ENCODE measurements at regions not wholly inside any gene's neighbourhood (a gene's known extent, or its start where the extent isn't known, plus 50 kb on each side); places are given as distances from the start of the nearest gene placed in this dataset.
"Not testable (repeated sequence)": the region's sequence is repeated elsewhere in the genome, so short reads cannot be mapped to it uniquely, and the experiment has no call there.

GRCh38 chr11:25615841-25616240 lies 716.1 kb upstream of the ANO3 start:
- no peak for DNase-seq (ENCODE audit: low read depth)

GRCh38 chr11:25625094-25625493 lies 706.8 kb upstream of the ANO3 start:
- DNase-seq (ENCODE audit: low read depth): no peak

DNA sequence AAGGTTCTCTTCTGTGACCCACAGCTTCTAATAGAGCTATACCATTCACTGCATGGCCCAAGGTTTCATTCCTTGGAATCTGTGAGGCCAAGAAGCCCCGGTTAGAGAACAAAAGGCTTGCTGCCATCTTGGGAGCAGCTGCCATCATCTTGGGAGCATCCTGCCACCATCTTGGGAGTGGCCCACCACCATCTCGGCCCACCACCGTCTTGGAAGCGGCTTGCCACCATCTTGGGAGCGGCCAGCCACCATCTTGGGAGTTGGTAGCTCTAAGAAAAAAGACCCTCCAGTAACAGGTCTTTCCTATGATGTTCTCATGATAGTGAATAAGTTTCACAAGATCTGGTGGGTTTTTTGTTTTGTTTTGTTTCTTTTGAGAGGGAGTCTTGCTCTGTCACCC lies 703.9 kb upstream of the ANO3 start:
- DNase-seq (ENCODE audit: low read depth): no peak

GRCh38 chr11:25633230-25633629 lies 698.7 kb upstream of the ANO3 start:
- no peak for DNase-seq (ENCODE audit: low read depth)

DNA sequence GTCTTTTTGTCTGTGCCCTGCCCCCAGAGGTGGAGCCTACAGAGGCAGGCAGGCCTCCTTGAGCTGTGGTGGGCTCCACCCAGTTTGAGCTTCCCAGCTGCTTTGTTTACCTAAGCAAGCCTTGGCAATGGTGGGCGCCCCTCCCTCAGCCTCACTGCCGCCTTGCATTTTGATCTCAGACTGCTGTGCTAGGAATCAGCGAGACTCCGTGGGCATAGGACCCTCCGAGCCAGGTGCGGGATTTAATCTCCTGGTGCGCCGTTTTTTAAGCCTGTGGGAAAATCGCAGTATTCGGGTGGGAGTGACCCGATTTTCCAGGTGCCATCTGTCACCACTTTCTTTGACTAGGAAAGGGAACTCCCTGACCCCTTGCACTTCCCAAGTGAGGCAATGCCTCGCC lies 682.7 kb upstream of the ANO3 start:
- not testable (repeated sequence) for DNase-seq (ENCODE audit: low read depth)

GRCh38 chr11:25650319-25650718 lies 681.6 kb upstream of the ANO3 start:
- DNase-seq (ENCODE audit: low read depth): no peak

- DNase-seq (ENCODE audit: low read depth): no peak
Observed at GRCh38 chr11:25655636-25656035, 676.3 kb upstream of the ANO3 start.

- no peak for DNase-seq (ENCODE audit: low read depth)
Observed at GRCh38 chr11:25658916-25659315, 673.0 kb upstream of the ANO3 start.

DNA sequence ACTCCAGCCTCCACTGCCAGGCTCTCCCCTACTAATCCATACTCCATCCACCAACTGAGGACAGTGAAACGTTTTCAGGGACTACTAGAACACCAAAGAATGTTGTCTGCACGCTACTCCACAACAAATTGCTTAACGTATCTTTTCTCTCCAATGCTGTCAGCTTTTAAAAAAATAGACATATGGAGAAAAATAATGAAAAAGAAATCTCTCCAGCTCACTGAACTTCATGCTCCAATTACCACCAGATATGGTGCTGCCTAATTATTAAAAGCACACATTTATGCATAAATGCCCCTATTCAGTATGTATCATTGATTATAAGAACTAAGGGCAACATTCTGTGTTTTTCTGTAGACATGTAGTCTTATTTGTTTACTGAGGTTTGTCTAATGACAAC lies 672.2 kb upstream of the ANO3 start:
- DNase-seq (ENCODE audit: low read depth): no peak

GRCh38 chr11:25667871-25668270 lies 664.1 kb upstream of the ANO3 start:
- DNase-seq (ENCODE audit: low read depth): no peak

- no peak for DNase-seq (ENCODE audit: low read depth)
Observed at GRCh38 chr11:25691959-25692358, 640.0 kb upstream of the ANO3 start.

DNA sequence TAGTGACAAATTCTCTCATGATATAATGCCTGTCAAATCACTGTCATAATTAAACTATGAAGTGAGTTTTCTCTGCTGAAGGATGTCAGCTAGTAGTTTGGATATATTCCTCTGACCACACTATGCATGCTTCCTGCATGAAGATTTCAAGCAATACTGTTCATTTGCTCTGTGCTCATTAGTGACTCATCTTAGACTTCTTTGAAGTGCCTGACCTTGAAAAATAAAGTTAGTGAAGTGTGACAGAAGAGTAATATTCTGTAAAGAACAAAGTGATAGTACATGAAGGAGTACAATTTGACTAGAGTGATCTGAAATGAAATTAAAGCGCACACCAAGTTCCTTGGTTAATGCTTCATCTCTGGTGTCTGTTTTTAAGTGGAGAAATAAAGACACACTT lies 629.5 kb upstream of the ANO3 start:
- no peak for DNase-seq (ENCODE audit: low read depth)

DNA sequence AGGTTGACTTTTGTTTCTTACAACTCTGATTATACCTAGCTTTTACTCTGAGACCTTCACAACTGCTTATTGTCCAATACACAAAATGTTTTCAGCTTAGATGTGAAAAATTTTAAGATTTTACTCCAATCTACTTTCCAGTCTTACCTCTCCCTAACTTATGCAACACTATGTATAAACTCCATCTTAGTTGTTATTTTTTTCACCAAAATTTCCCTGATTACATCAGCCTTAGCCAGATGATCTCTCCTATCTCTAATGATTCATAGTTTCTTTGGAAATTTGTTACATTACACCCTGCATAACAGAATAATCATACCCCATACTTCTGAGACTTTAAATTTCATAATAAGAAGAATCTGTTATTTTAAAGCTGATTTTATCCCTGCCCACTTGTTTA lies 621.0 kb upstream of the ANO3 start:
- no peak for DNase-seq (ENCODE audit: low read depth)

DNA sequence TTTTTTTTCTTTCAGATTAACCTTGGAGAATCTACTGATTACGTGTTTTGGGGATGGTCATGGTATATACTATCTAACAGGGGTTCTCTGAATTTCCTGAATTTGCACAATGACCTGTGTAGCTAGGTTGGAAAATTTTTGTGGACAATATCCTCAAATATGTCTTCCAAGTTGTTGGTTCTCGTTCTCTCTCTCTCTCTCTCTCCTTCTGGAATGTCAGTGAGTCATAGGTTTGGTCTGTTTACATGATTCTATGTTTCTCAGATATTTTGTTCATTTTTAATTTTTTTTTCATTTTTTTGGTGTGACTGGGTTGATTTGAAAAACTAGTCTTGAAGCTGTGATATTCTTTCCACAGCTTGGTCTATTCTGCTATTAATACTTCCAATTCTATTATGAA lies 604.0 kb upstream of the ANO3 start:
- DNase-seq (ENCODE audit: low read depth): no peak

GRCh38 chr11:25730230-25730629 lies 601.7 kb upstream of the ANO3 start:
- DNase-seq (ENCODE audit: low read depth): no peak

DNA sequence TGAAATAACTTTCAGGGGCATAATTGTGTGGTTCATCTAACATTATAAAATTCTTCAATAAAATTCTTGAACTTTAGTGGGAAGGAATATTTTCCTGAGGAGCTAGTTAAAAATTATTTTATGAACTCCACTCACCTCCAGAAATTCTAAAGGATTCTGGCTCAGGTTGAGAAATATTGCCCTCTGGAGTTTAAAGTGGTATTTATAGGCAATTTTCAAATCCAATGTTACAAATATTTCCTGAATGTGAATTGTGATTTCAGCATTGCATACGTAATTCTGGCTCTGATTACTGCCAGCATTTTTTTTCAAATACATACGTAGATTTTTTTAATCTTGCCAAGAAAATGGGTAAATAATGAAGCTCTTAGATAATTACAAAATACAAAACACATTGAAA lies 598.2 kb upstream of the ANO3 start:
- DNase-seq (ENCODE audit: low read depth): no peak

DNA sequence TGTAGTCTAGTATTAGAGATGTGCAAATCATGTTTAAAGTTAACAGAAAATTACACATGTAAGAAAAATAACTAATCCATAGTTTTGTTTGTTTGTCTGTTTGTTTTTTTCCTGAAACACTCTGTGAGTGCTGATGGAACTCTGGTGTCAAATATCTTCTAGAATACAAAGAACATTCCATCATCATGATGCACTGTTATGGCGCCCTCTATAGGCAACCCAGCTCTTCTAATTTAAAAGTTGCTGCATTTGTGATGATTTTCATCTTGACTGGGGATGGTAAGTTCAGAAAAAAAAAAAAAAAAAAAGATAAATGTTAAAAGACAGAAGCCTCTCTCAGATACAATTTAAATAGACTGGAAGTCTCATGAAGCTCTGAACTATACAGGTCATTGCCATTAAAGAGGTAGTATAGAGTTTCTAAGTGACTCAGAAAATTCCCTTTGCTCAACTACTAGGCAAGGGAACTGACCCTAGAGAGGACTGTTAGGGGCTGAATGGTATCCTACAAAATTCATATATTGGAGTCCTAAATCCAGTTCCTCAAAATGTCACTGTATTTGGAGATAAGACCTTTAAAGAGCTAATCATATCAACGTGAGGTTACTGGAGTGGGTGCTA lies 597.2 kb upstream of the ANO3 start:
- DNase-seq (ENCODE audit: low read depth): no peak

DNA sequence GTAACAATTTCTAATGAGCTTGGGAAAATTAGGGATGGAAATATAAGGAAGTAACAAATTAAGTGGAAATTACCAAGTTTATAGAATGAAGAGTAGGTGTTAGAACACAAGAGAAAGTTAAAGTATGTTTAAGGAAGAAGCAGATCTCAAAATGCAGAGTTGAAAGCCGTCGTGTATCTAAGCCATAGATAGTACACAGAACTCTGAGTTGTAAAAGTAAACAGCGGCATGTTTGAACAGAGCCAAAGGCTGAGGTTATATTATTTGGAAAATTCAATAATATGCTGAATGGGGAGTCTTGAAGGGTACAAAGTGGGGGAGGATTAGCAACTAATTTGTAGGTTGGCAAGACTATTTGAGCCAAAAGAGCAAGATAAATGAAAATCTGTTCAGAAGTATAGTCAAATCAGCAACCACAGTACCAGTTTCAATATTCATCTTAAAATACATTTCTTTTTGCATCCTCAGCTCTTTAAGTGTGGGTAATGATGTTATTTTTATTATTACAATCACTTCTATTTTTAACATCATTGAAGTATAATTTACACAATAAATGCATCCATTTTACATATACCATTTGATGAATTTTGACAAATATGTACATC lies 594.8 kb upstream of the ANO3 start:
- no peak for DNase-seq (ENCODE audit: low read depth)

- DNase-seq (ENCODE audit: low read depth): no peak
Observed at GRCh38 chr11:25741886-25742285, 590.0 kb upstream of the ANO3 start.

- no peak for DNase-seq (ENCODE audit: low read depth)
Observed at GRCh38 chr11:25742800-25743199, 589.1 kb upstream of the ANO3 start.

GRCh38 chr11:25755381-25755780 lies 576.5 kb upstream of the ANO3 start:
- no peak for DNase-seq (ENCODE audit: low read depth)

- DNase-seq (ENCODE audit: low read depth): no peak
Observed at GRCh38 chr11:25755918-25756584, 575.9 kb upstream of the ANO3 start.

DNA sequence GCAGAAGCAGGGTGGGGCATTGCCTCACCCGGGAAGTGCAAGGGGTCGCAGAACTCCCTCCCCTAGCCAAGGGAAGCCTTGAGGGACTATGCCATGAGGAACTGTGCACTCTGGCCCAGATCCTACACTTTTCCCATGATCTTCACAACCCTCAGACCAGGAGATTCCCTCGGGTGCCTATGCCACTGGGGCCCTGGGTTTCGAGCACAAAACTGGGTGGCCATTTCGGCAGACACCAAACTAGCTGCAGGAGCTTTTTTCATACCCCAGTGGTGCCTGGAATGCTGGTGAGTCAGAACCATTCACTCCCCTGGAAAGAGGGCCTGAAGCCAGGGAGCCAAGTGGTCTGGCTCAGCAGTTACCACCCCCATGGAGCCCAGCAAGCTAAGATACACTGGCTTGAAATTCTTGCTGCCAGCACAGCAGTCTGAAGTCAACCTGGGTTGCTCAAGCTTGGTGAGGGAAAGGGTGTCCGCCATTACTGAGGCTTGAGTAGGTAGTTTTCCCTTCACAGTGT lies 573.7 kb upstream of the ANO3 start:
- DNase-seq (ENCODE audit: low read depth): no peak
